SU-DHL-6 (cell line): ENCODE measurements at regions not wholly inside any gene's neighbourhood (a gene's known extent, or its start where the extent isn't known, plus 50 kb on each side); places are given as distances from the start of the nearest gene placed in this dataset.

Experiments used
- H2AFZ ChIP-seq: fragments of 200-600 bp; sonication (generic); 2 replicates; pipeline ENCODE4 v1.6.1; 2014; ENCODE audit warnings: low read depth, mild to moderate bottlenecking, moderate library complexity, mixed read lengths, antibody characterized with exemption, low read length; ENCODE audit not compliant: severe bottlenecking
- H3F3A ChIP-seq: fragments of 200-600 bp; shearing (Covaris generic); 2 replicates; pipeline ENCODE4 v1.6.0; 2016; ENCODE audit warnings: antibody characterized with exemption, mild to moderate bottlenecking; ENCODE audit not compliant: insufficient read depth
- H3K27ac ChIP-seq: fragments of 200-600 bp; sonication (generic); 2 replicates; pipeline ENCODE4 v1.5.1; 2016; ENCODE audit warnings: low read depth, mild to moderate bottlenecking, low read length, moderate library complexity, mixed read lengths
- H3K27me3 ChIP-seq: fragments of 200-600 bp; sonication (generic), shearing (Covaris generic); 2 replicates; pipeline ENCODE4 v1.6.0; 2014; ENCODE audit warnings: mild to moderate bottlenecking, low read length
- H3K36me3 ChIP-seq: fragments of 200-600 bp; sonication (generic); 2 replicates; pipeline ENCODE4 v1.6.1; 2014; ENCODE audit warnings: mild to moderate bottlenecking, low read length, mixed read lengths
- H3K4me2 ChIP-seq: fragments of 300-600, 200-600 bp; shearing (Covaris generic), sonication (generic); 2 replicates; pipeline ENCODE4 v1.6.0; 2014; ENCODE audit warnings: low read length, low read depth, mild to moderate bottlenecking; ENCODE audit not compliant: poor library complexity, severe bottlenecking
- H3K4me3 ChIP-seq: fragments of 200-600 bp; sonication (generic); 2 replicates; pipeline ENCODE4 v1.5.1; 2014; ENCODE audit warnings: antibody characterized with exemption, low read length, mild to moderate bottlenecking, mixed read lengths; ENCODE audit not compliant: insufficient read depth, poor library complexity, severe bottlenecking
- H3K79me2 ChIP-seq: fragments of 200-600 bp; sonication (generic); 2 replicates; pipeline ENCODE4 v1.6.1; 2014; ENCODE audit warnings: mild to moderate bottlenecking, low read length, moderate library complexity; ENCODE audit not compliant: insufficient read depth
- H3K9ac ChIP-seq: fragments of 200-600 bp; sonication (generic); 2 replicates; pipeline ENCODE4 v1.7.0; 2014; ENCODE audit warnings: mild to moderate bottlenecking, low read length
- H3K9me2 ChIP-seq: fragments of 200-600 bp; sonication (generic); replicated peaks from 2 replicates; pipeline ENCODE4 v1.6.1; 2014; ENCODE audit warnings: low read length; ENCODE audit not compliant: insufficient read depth
- H3K9me3 ChIP-seq: fragments of 200-600 bp; sonication (generic); 2 replicates; pipeline ENCODE4 v1.6.1; 2014; ENCODE audit warnings: low read length, mixed read lengths; ENCODE audit not compliant: insufficient read depth
- H4K20me1 ChIP-seq: fragments of 200-600 bp; sonication (generic); 2 replicates; pipeline ENCODE4 v1.6.1; 2014; ENCODE audit warnings: low read depth, mild to moderate bottlenecking, antibody characterized with exemption, low read length, moderate library complexity, mixed read lengths
- CTCF ChIP-seq: fragments of 200-600 bp; sonication (generic); IDR thresholded peaks from one replicate; pipeline ENCODE4 v1.5.1; 2017; ENCODE audit warnings: antibody characterized with exemption, mild to moderate bottlenecking, low read length, moderate library complexity; ENCODE audit not compliant: insufficient read depth, poor library complexity, severe bottlenecking
- EZH2phosphoT487 ChIP-seq: fragments of 200-600 bp; sonication (generic), shearing (Covaris generic); conservative IDR thresholded peaks from 2 replicates; pipeline ENCODE4 v1.6.1; 2018; ENCODE audit warnings: mild to moderate bottlenecking, antibody characterized with exemption, low read length, moderate library complexity, mixed read lengths

GRCh38 chr3:79820089-79820488, 52.3 kb upstream of the ROBO1 start:
- Histone ChIP-seq H3K4me2 (no peak overlapping the region), H3K79me2 (no peaks in the 10 kb centered on the region), H3K27me3 (no peaks in the 10 kb centered on the region), H3K36me3 (no peaks in the 10 kb centered on the region), H3K4me3 (no peak overlapping the region), H2AFZ (no peak overlapping the region), H4K20me1 (no peaks in the 10 kb centered on the region), H3F3A (no peaks in the 10 kb centered on the region), H3K9me2 (no peaks in the 10 kb centered on the region), H3K9me3 (no peaks in the 10 kb centered on the region), H3K9ac (no peak overlapping the region), H3K27ac (no peak overlapping the region)
- no peak for TF ChIP-seq EZH2phosphoT487
- no peak for TF ChIP-seq CTCF

- H3K4me2 ChIP-seq, result no peak overlapping the region
- no peak overlapping the region for H3K9ac ChIP-seq
- no peak overlapping the region for H3K4me3 ChIP-seq
- no peak overlapping the region for H3K27ac ChIP-seq
- no peaks in the 10 kb centered on the region for H3K9me3 ChIP-seq
- no peaks in the 10 kb centered on the region for H3K79me2 ChIP-seq
- no peaks in the 10 kb centered on the region for H3K9me2 ChIP-seq
- no peaks in the 10 kb centered on the region for H3K36me3 ChIP-seq
- no peaks in the 10 kb centered on the region for H4K20me1 ChIP-seq
- no peak overlapping the region for H2AFZ ChIP-seq
- H3K27me3 ChIP-seq, result no peaks in the 10 kb centered on the region
- TF ChIP-seq CTCF (no peak), EZH2phosphoT487 (no peak)
- H3F3A ChIP-seq, result no peaks in the 10 kb centered on the region
Observed at GRCh38 chr3:79818015-79818414, 50.2 kb upstream of the ROBO1 start.
